IMR-90 (cell line): ENCODE measurements at regions not wholly inside any gene's neighbourhood (a gene's known extent, or its start where the extent isn't known, plus 50 kb on each side); places are given as distances from the start of the nearest gene placed in this dataset.

ENCODE experiments used
- ATAC-seq: fragments of 200-7000 bp; cut with Tn5 transposase; 2 replicates; pipeline ENCODE4 v1.9.1; 2020; ENCODE audit warnings: low read depth, mild to moderate bottlenecking, moderate library complexity
- BruUV-seq: library from RNA; stranded (reverse); fragments of 400-500 nt; replicated peaks from 2 replicates; lab custom pipeline; 2021; lab: Mats Ljungman, UMichigan
- CTCF ChIA-PET: fragments of 300-600 bp; formaldehyde crosslinking; extraction: SDS; loops from one replicate; lab custom pipeline; 2021; ENCODE audit warnings: antibody characterized with exemption; lab: Yijun Ruan, JAX
- POLR2A ChIA-PET: fragments of 300-600 bp; sonication (Branson Sonifier 250); formaldehyde crosslinking; loops from one replicate; lab custom pipeline; 2022; ENCODE audit warnings: antibody characterized with exemption; ENCODE audit not compliant: unreplicated experiment; lab: Charles Lee
- DNase-seq: peaks from one replicate; pipeline ENCODE4 v3.0.0; 2013
- H2AFZ ChIP-seq: replicated peaks from 2 replicates; pipeline ENCODE3; 2013; ENCODE audit warnings: low read length, mild to moderate bottlenecking; ENCODE audit not compliant: poor library complexity
- H2AK5ac ChIP-seq: 2 replicates; pipeline ENCODE4 v1.6.1; 2013; ENCODE audit warnings: low read depth, low read length, inconsistent platforms
- H2AK9ac ChIP-seq: replicated peaks from 2 replicates; pipeline ENCODE3; 2013; ENCODE audit warnings: mild to moderate bottlenecking, low read depth, low read length, moderate library complexity; ENCODE audit not compliant: poor library complexity
- H2BK120ac ChIP-seq: 2 replicates; pipeline ENCODE4 v1.6.1; 2013; ENCODE audit warnings: low read depth, low read length, inconsistent platforms
- H2BK15ac ChIP-seq: 3 replicates; pipeline ENCODE4 v1.6.1; 2013; ENCODE audit warnings: low read depth, low read length, inconsistent platforms
- H2BK20ac ChIP-seq: 2 replicates; pipeline ENCODE4 v1.6.1; 2013; ENCODE audit warnings: low read depth, mild to moderate bottlenecking, inconsistent platforms, low read length, moderate library complexity
- H2BK5ac ChIP-seq: 2 replicates; pipeline ENCODE4 v1.6.1; 2013; ENCODE audit warnings: mild to moderate bottlenecking, low read depth, low read length, inconsistent platforms; ENCODE audit not compliant: poor library complexity, severe bottlenecking
- H3K14ac ChIP-seq: replicated peaks from 2 replicates; pipeline ENCODE4 v1.6.1; 2013; ENCODE audit warnings: low read depth, low read length, inconsistent platforms
- H3K18ac ChIP-seq: 2 replicates; pipeline ENCODE4 v1.6.1; 2013; ENCODE audit warnings: low read depth, low read length, control low read depth
- H3K23ac ChIP-seq: 2 replicates; pipeline ENCODE4 v1.6.1; 2013; ENCODE audit warnings: low read depth, low read length, inconsistent platforms
- H3K27ac ChIP-seq: 2 replicates; pipeline ENCODE4 v1.5.1; 2013; ENCODE audit warnings: mild to moderate bottlenecking, control low read depth, low read length; ENCODE audit not compliant: insufficient read depth
- H3K27me3 ChIP-seq: 2 replicates; pipeline ENCODE4 v1.6.1; 2013; ENCODE audit warnings: low read length; ENCODE audit not compliant: control insufficient read depth, insufficient read depth
- H3K36me3 ChIP-seq: 2 replicates; pipeline ENCODE4 v1.6.1; 2013; ENCODE audit warnings: low read length, mixed read lengths; ENCODE audit not compliant: control insufficient read depth, insufficient read depth
- H3K4ac ChIP-seq: 2 replicates; pipeline ENCODE4 v1.6.1; 2013; ENCODE audit warnings: low read depth, low read length, inconsistent platforms
- H3K4me1 ChIP-seq: 2 replicates; pipeline ENCODE4 v1.6.1; 2013; ENCODE audit warnings: low read length, mixed read lengths; ENCODE audit not compliant: control insufficient read depth, insufficient read depth
- H3K4me2 ChIP-seq: 2 replicates; pipeline ENCODE4 v1.6.1; 2013; ENCODE audit warnings: low read depth, mild to moderate bottlenecking, control low read depth, low read length, moderate library complexity
- H3K4me3 ChIP-seq: 2 replicates; pipeline ENCODE4 v1.5.1; 2013; ENCODE audit warnings: low read depth, mild to moderate bottlenecking, control low read depth, low read length, moderate library complexity; ENCODE audit not compliant: insufficient read depth
- H3K56ac ChIP-seq: 2 replicates; pipeline ENCODE4 v1.6.1; 2013; ENCODE audit warnings: low read length, inconsistent platforms; ENCODE audit not compliant: insufficient read depth; ENCODE audit errors: extremely low read depth
- H3K79me1 ChIP-seq, 2 experiments: 2 replicates each; pipeline ENCODE4 v1.6.1; 2013; ENCODE audit warnings: low read length in 2 of 2, inconsistent platforms in 1 of 2, low read depth in 1 of 2
- H3K9ac ChIP-seq: 2 replicates; pipeline ENCODE4 v1.6.1; 2013; ENCODE audit warnings: low read depth, low read length, control low read depth
- H3K9me1 ChIP-seq: 2 replicates; pipeline ENCODE4 v1.6.1; 2013; ENCODE audit warnings: low read length, inconsistent platforms; ENCODE audit not compliant: insufficient read depth
- H3K9me3 ChIP-seq: 2 replicates; pipeline ENCODE4 v1.6.1; 2013; ENCODE audit warnings: low read length; ENCODE audit not compliant: control insufficient read depth, insufficient read depth
- H4K20me1 ChIP-seq: 2 replicates; pipeline ENCODE4 v1.6.1; 2013; ENCODE audit warnings: low read length, inconsistent platforms; ENCODE audit not compliant: insufficient read depth
- H4K5ac ChIP-seq: 2 replicates; pipeline ENCODE4 v1.6.1; 2013; ENCODE audit warnings: mild to moderate bottlenecking, low read depth, low read length, control low read depth
- H4K8ac ChIP-seq, 2 experiments: 2 replicates each; pipeline ENCODE4 v1.6.1; 2013; ENCODE audit warnings: low read depth in 2 of 2, low read length in 2 of 2, control low read depth in 1 of 2, inconsistent platforms in 1 of 2
- H4K91ac ChIP-seq: 2 replicates; pipeline ENCODE4 v1.6.1; 2013; ENCODE audit warnings: low read depth, low read length, inconsistent platforms; ENCODE audit not compliant: insufficient read depth
- SMC3 ChIP-seq: fragments of 150-350 bp; IDR thresholded peaks from 2 replicates; pipeline ENCODE4 v1.6.1; 2016; ENCODE audit warnings: low read depth, mild to moderate bottlenecking, antibody characterized with exemption, low read length, moderate library complexity
- WGBS, 2 experiments: methylation state at CpG; one replicate each; pipeline versions ENCODE4 v1.1.5 to v1.1.7; 2013; ENCODE audit warnings: missing lambda C conversion rate in 2 of 2; ENCODE audit not compliant: insufficient read length in 1 of 2; ENCODE audit errors: extremely low coverage in 2 of 2; 5-methylcytosine and 5-hydroxymethylcytosine counted together
- dilution Hi-C: fragments of 300-500 bp; cut with HindIII; formaldehyde crosslinking; loops from one replicate; pipeline ENCODE4 v1.14.3; 2018; ENCODE audit warnings: low sequenced_read_pairs; ENCODE audit not compliant: unreplicated experiment
- in situ Hi-C: fragments of 300-500 bp; cut with MboI; formaldehyde crosslinking; loops from 3 replicates; pipeline ENCODE4 v1.14.3; 2019; ENCODE audit warnings: low sequenced_read_pairs, inconsistent platforms, mixed read lengths
- intact Hi-C: fragments of 100-400 bp; cut with micrococcal nuclease; formaldehyde crosslinking; loops from 2 replicates; pipeline ENCODE4 v1.10.0; 2022
- TF ChIP-seq, protein P1 (sequence below): fragments of 150-350 bp; IDR thresholded peaks from 2 replicates; pipeline ENCODE4 v1.6.1; 2016; ENCODE audit warnings: low read depth, mild to moderate bottlenecking, low read length, moderate library complexity, borderline replicate concordance

- H3K23ac ChIP-seq = peak overlapping the region; percentile 49; the same call in 1 of the 2 replicates
- H4K8ac ChIP-seq = peak overlapping the region in 1 of 2 experiments; percentile 50; a peak in 2 of 4 replicates
- H2BK20ac ChIP-seq = peak overlapping the region; percentile 62; the same call in 1 of the 2 replicates
- H2AK5ac ChIP-seq = peak overlapping the region; percentile 88
- H3K27ac ChIP-seq = no peak overlapping the region
- peak overlapping the region; percentile 68 for H3K4ac ChIP-seq
- H3K4me1 ChIP-seq = peaks cover 16% of the 10 kb centered on the region
- no peaks in the 10 kb centered on the region; a peak in 1 of 4 replicates for H3K79me1 ChIP-seq
- peak overlapping the region; percentile 12 for H2BK5ac ChIP-seq
- H3K18ac ChIP-seq = no peak overlapping the region; the same call in 1 of the 2 replicates
- no peak overlapping the region for H3K9ac ChIP-seq
- H4K91ac ChIP-seq = peak overlapping the region; percentile 58
- no peak overlapping the region for H4K5ac ChIP-seq
- intact Hi-C loops = loop anchor here (2.0 kb wide), 1 partner anchor 91 kb away; no protein-coding TSS in a partner anchor
- H3K4me3 ChIP-seq = no peak overlapping the region
- ATAC-seq = no peak
- TF ChIP-seq, protein P1, sequence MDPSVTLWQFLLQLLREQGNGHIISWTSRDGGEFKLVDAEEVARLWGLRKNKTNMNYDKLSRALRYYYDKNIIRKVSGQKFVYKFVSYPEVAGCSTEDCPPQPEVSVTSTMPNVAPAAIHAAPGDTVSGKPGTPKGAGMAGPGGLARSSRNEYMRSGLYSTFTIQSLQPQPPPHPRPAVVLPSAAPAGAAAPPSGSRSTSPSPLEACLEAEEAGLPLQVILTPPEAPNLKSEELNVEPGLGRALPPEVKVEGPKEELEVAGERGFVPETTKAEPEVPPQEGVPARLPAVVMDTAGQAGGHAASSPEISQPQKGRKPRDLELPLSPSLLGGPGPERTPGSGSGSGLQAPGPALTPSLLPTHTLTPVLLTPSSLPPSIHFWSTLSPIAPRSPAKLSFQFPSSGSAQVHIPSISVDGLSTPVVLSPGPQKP = no peak
- TF ChIP-seq SMC3 = no peak
- ChIA-PET POLR2A (no interaction called here), CTCF (interaction anchor here (0.7 to 1.6 kb wide), 2 partner anchors 9 to 155 kb away, joined by 3 to 8 read pairs; no protein-coding TSS in a partner anchor)
- no peaks in the 10 kb centered on the region for H3K36me3 ChIP-seq
- peak; percentile 43 for DNase-seq
- H3K9me3 ChIP-seq = no peaks in the 10 kb centered on the region
- H2AK9ac ChIP-seq = peak overlapping the region; percentile 52
- peak overlapping the region; percentile 8; the same call in 1 of the 3 replicates for H2BK15ac ChIP-seq
- WGBS, 2 experiments = 80% methylated on average over 1 of the region's 14 CpGs; no CpG with 5 or more reads in 1 of the 2 experiments
- H3K14ac ChIP-seq = peak overlapping the region; percentile 83
- H4K20me1 ChIP-seq = no peaks in the 10 kb centered on the region
- BruUV-seq = no TSS peak
- no peak overlapping the region for H3K4me2 ChIP-seq
- peak overlapping the region; percentile 53 for H2AFZ ChIP-seq
- H3K9me1 ChIP-seq = peaks cover 8% of the 10 kb centered on the region; the same call in 1 of the 2 replicates
- H3K56ac ChIP-seq = no peak overlapping the region
- dilution Hi-C loops = no loop called here
- no peaks in the 10 kb centered on the region for H3K27me3 ChIP-seq
- in situ Hi-C loops = no loop called here
- H2BK120ac ChIP-seq = peak overlapping the region; percentile 73
These were observed 96.5 kb downstream of the ZFP36L2 start for GRCh38 chr2:43129676-43130547.
